GM12878 (cell line): ENCODE measurements at regions not wholly inside any gene's neighbourhood (a gene's known extent, or its start where the extent isn't known, plus 50 kb on each side); places are given as distances from the start of the nearest gene placed in this dataset.

ENCODE experiments used
- ATF3 ChIP-seq: IDR thresholded peaks from 2 replicates; pipeline ENCODE4 v1.6.1; 2011; ENCODE audit warnings: low read depth, mild to moderate bottlenecking, low read length, moderate library complexity, borderline replicate concordance; ENCODE audit errors: extremely low read depth
- BRCA1 ChIP-seq: IDR thresholded peaks from 2 replicates; pipeline ENCODE4 v1.6.1; 2011; ENCODE audit warnings: low read depth, low read length, improper control_type of control experiment
- CREM ChIP-seq: IDR thresholded peaks from 2 replicates; pipeline ENCODE4 v1.6.1; 2014; ENCODE audit warnings: antibody characterized with exemption, low read depth
- CTCF ChIP-seq, 3 experiments: IDR thresholded peaks in 2 of 3; conservative IDR thresholded peaks in 1 of 3; 2 replicates each; pipeline ENCODE4 v1.5.1; 2011; ENCODE audit warnings: low read depth in 3 of 3, low read length in 3 of 3, mild to moderate bottlenecking in 3 of 3, control low read depth in 2 of 3, moderate library complexity in 2 of 3, inconsistent platforms in 1 of 3, mixed read lengths in 1 of 3; ENCODE audit not compliant: control insufficient read depth in 2 of 3, insufficient read depth in 1 of 3; ENCODE audit errors: extremely low read depth in 1 of 3
- FOS ChIP-seq: IDR thresholded peaks from 3 replicates; pipeline ENCODE4 v1.6.1; 2011; ENCODE audit warnings: borderline replicate concordance; ENCODE audit not compliant: insufficient read length; ENCODE audit errors: extremely low read depth
- GABPA ChIP-seq: IDR thresholded peaks from 2 replicates; pipeline ENCODE4 v1.6.1; 2014; ENCODE audit warnings: antibody characterized with exemption, low read depth, mild to moderate bottlenecking, inconsistent platforms
- MAX ChIP-seq: IDR thresholded peaks from 2 replicates; pipeline ENCODE4 v1.6.1; 2012; ENCODE audit warnings: low read depth, low read length, improper control_type of control experiment
- NR2F1 ChIP-seq: fragments of 450-650 bp; conservative IDR thresholded peaks from 2 replicates; pipeline ENCODE4 v1.6.1; 2017; ENCODE audit warnings: mild to moderate bottlenecking
- POLR2A ChIP-seq: IDR thresholded peaks from 2 replicates; pipeline ENCODE4 v1.6.1; 2011; ENCODE audit warnings: low read depth, mild to moderate bottlenecking, low read length
- POLR2AphosphoS5 ChIP-seq: IDR thresholded peaks from 2 replicates; pipeline ENCODE4 v1.6.1; 2011; ENCODE audit warnings: mild to moderate bottlenecking, low read length, inconsistent platforms
- RFX5 ChIP-seq: IDR thresholded peaks from 2 replicates; pipeline ENCODE4 v1.6.1; 2011; ENCODE audit warnings: low read depth, low read length, improper control_type of control experiment
- SREBF1 ChIP-seq: IDR thresholded peaks from 2 replicates; pipeline ENCODE4 v1.6.1; 2012; ENCODE audit warnings: mild to moderate bottlenecking, low read length

GRCh38 chr16:50864386-50864785 lies 122.5 kb downstream of the CYLD start:
- TF ChIP-seq MAX (no peak), FOS (no peak), CREM (no peak), BRCA1 (no peak), CTCF (IDR thresholded peaks at IDR 0.05 in 2 of 3, conservative IDR thresholded peaks at IDR 0.05 in 1 of 3; ENCODE audit: control insufficient read depth in 2 of 3, extremely low read depth in 1 of 3, insufficient read depth in 1 of 3, low read depth in 3 of 3, low read length in 3 of 3) (no peak), NR2F1 (no peak), POLR2A (no peak), ATF3 (no peak), POLR2AphosphoS5 (no peak), SREBF1 (no peak), GABPA (no peak), RFX5 (no peak)
